Keratinocyte (primary cell): ENCODE measurements at regions not wholly inside any gene's neighbourhood (a gene's known extent, or its start where the extent isn't known, plus 50 kb on each side); places are given as distances from the start of the nearest gene placed in this dataset.

Experiments
- DNase-seq: peaks from one replicate; pipeline ENCODE4 v3.0.0-alpha.2; 2011; ENCODE audit warnings: low read depth, missing footprints, low spot score
- FAIRE-seq: peaks from 2 replicates; lab custom pipeline; 2011; peaks lifted over from hg19 to GRCh38; lab: Jason Lieb, UNC
- H2AFZ ChIP-seq: 2 replicates; pipeline ENCODE4 v1.6.0; 2012; ENCODE audit warnings: low read length, control low read depth, inconsistent platforms; ENCODE audit not compliant: control insufficient read depth
- H3K27ac ChIP-seq: 2 replicates; pipeline ENCODE4 v1.5.1; 2011; ENCODE audit warnings: low read length; ENCODE audit not compliant: control insufficient read depth, insufficient read depth
- H3K27me3 ChIP-seq: 3 replicates; pipeline ENCODE4 v1.6.0; 2011; ENCODE audit warnings: low read length; ENCODE audit not compliant: control insufficient read depth, insufficient read depth; ENCODE audit errors: extremely low read depth
- H3K36me3 ChIP-seq, 2 experiments: 2 replicates in 1 of 2; 3 replicates in 1 of 2; pipeline ENCODE4 v1.5.1; 2011; ENCODE audit warnings: low read length in 2 of 2, mild to moderate bottlenecking in 1 of 2; ENCODE audit not compliant: control insufficient read depth in 2 of 2, insufficient read depth in 2 of 2; ENCODE audit errors: extremely low read depth in 1 of 2
- H3K4me1 ChIP-seq: 3 replicates; pipeline ENCODE4 v1.5.1; 2011; ENCODE audit warnings: low read length; ENCODE audit not compliant: control insufficient read depth, insufficient read depth; ENCODE audit errors: extremely low read depth
- H3K4me2 ChIP-seq: 3 replicates; pipeline ENCODE4 v1.6.0; 2011; ENCODE audit warnings: low read depth, low read length; ENCODE audit not compliant: control insufficient read depth, insufficient read depth; ENCODE audit errors: extremely low read depth
- H3K4me3 ChIP-seq, 3 experiments: fragments of 200-600 bp in 1 of 3; sonication (generic) in 1 of 3; 2 replicates in 2 of 3; 3 replicates in 1 of 3; pipeline ENCODE4 v1.5.1; 2011 to 2016; ENCODE audit warnings: low read length in 3 of 3, mild to moderate bottlenecking in 3 of 3, control low read depth in 2 of 3, inconsistent platforms in 1 of 3, low read depth in 1 of 3, mixed read lengths in 1 of 3, mixed run types in 1 of 3, moderate library complexity in 1 of 3; ENCODE audit not compliant: control insufficient read depth in 2 of 3, insufficient read depth in 2 of 3; ENCODE audit errors: extremely low read depth in 1 of 3
- H3K79me2 ChIP-seq: 2 replicates; pipeline ENCODE4 v1.6.0; 2012; ENCODE audit warnings: low read length; ENCODE audit not compliant: control insufficient read depth, insufficient read depth
- H3K9ac ChIP-seq: 3 replicates; pipeline ENCODE4 v1.6.0; 2011; ENCODE audit warnings: low read length; ENCODE audit not compliant: control insufficient read depth, insufficient read depth; ENCODE audit errors: extremely low read depth
- H3K9me1 ChIP-seq: 3 replicates; pipeline ENCODE4 v1.6.0; 2011; ENCODE audit warnings: low read length; ENCODE audit not compliant: control insufficient read depth, insufficient read depth; ENCODE audit errors: extremely low read depth
- H3K9me3 ChIP-seq: 2 replicates; pipeline ENCODE4 v1.5.1; 2012; ENCODE audit warnings: low read depth, low read length; ENCODE audit not compliant: control insufficient read depth
- H4K20me1 ChIP-seq: 3 replicates; pipeline ENCODE4 v1.6.0; 2011; ENCODE audit warnings: low read length; ENCODE audit not compliant: control insufficient read depth, insufficient read depth; ENCODE audit errors: extremely low read depth
- CTCF ChIP-seq, 3 experiments: IDR thresholded peaks in 1 of 3; conservative IDR thresholded peaks in 1 of 3; optimal IDR thresholded peaks in 1 of 3; 2 replicates in 2 of 3; 3 replicates in 1 of 3; pipeline versions ENCODE3 to v1.5.1; 2011; ENCODE audit warnings: low read length in 3 of 3, mild to moderate bottlenecking in 3 of 3, moderate library complexity in 2 of 3, control low read depth in 1 of 3, inconsistent platforms in 1 of 3; ENCODE audit not compliant: insufficient read depth in 2 of 3; ENCODE audit errors: extremely low read depth in 1 of 3
- EZH2 ChIP-seq: IDR thresholded peaks from one replicate; pipeline ENCODE4 v1.6.1; 2012; ENCODE audit warnings: inconsistent platforms, mild to moderate bottlenecking, low read length, moderate library complexity
- dilution Hi-C: fragments of 300-500 bp; cut with MboI; formaldehyde crosslinking; loops from one replicate; pipeline ENCODE4 v1.7.0; 2020; ENCODE audit warnings: low sequenced_read_pairs; ENCODE audit not compliant: extremely low pct_ligation_motif_present

- no peak overlapping the region for H3K4me3 ChIP-seq
- H3K9me3 ChIP-seq: no peaks in the 10 kb centered on the region
- DNase-seq (no peak), FAIRE-seq (no peak)
- no peak overlapping the region for H2AFZ ChIP-seq
- H4K20me1 ChIP-seq: no peaks in the 10 kb centered on the region
- no peaks in the 10 kb centered on the region for H3K9me1 ChIP-seq
- dilution Hi-C loops: no loop called here
- no peak overlapping the region for H3K9ac ChIP-seq
- H3K4me1 ChIP-seq: peaks cover 4% of the 10 kb centered on the region
- TF ChIP-seq CTCF (optimal IDR thresholded peaks at IDR 0.05 in 1 of 3, IDR thresholded peaks at IDR 0.05 in 1 of 3, conservative IDR thresholded peaks at IDR 0.05 in 1 of 3; ENCODE audit: extremely low read depth in 1 of 3, insufficient read depth in 2 of 3, low read length in 3 of 3) (no peak), EZH2 (no peak)
- H3K27me3 ChIP-seq: no peaks in the 10 kb centered on the region
- no peak overlapping the region for H3K27ac ChIP-seq
- H3K36me3 ChIP-seq: no peaks in the 10 kb centered on the region
- no peak overlapping the region for H3K4me2 ChIP-seq
- no peaks in the 10 kb centered on the region for H3K79me2 ChIP-seq
Observed at GRCh38 chr5:3883040-3883439, 287.4 kb downstream of the IRX1 start.

DNA sequence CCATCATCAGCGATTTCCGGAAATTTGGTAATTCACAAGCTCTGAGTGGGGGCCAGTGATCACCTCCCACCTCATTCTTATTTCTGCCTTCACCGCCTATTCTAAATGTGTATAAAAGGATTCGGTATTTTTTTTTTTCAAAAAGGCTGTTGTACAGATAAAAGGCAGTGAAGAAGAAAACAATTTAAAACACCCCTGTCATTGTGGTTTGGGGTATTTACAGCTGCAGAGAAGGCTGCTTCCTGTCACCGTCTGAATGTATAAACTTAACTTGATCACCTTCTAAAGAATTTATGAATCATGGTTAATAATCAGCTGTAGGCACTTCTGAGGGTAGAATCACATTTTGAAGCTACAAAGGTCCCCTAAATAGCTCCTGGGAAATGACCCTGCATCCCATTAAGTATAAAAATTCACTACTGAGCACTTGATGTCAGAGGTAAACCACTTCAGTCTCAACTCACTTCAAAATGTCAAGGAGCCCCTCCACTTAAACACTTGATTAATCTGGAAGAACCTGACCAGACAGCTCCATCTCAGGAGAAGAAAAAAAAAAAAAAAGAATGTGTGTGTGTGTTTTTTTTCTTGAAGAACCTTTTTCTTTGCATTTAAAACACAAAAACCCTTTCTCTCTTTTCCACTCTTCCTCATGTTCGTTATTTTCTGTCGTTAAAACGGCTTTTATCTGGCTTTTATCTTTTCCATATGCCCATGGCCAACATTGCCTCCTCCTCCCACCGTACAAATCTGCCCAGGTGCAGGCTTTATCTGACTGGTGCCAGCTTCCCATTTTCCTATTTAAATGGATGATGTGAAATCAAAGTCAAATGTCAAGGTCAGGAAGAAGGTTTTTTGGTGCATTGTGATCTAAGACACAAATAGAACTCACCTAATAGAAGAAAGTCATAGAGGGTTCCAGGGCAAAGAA is 291.2 kb downstream of the IRX1 start:
- no peak overlapping the region for H3K4me3 ChIP-seq
- no peaks in the 10 kb centered on the region for H3K9me1 ChIP-seq
- H3K4me1 ChIP-seq: peaks cover 4% of the 10 kb centered on the region
- no peaks in the 10 kb centered on the region for H4K20me1 ChIP-seq
- H3K9me3 ChIP-seq: no peaks in the 10 kb centered on the region
- H3K79me2 ChIP-seq: no peaks in the 10 kb centered on the region
- H3K4me2 ChIP-seq: no peak overlapping the region
- TF ChIP-seq EZH2: no peak
- TF ChIP-seq CTCF (optimal IDR thresholded peaks at IDR 0.05 in 1 of 3, IDR thresholded peaks at IDR 0.05 in 1 of 3, conservative IDR thresholded peaks at IDR 0.05 in 1 of 3; ENCODE audit: extremely low read depth in 1 of 3, insufficient read depth in 2 of 3, low read length in 3 of 3): no peak
- FAIRE-seq: no peak
- no peaks in the 10 kb centered on the region for H3K27me3 ChIP-seq
- H2AFZ ChIP-seq: no peak overlapping the region
- H3K36me3 ChIP-seq: no peaks in the 10 kb centered on the region
- DNase-seq: no peak
- H3K9ac ChIP-seq: no peak overlapping the region
- dilution Hi-C loops: no loop called here
- no peak overlapping the region for H3K27ac ChIP-seq
